ENCODE measurements at regions not wholly inside any gene's neighbourhood (a gene's known extent, or its start where the extent isn't known, plus 50 kb on each side); places are given as distances from the start of the nearest gene placed in this dataset.
"Not testable (repeated sequence)": the region's sequence is repeated elsewhere in the genome, so short reads cannot be mapped to it uniquely, and the experiment has no call there.

DNA sequence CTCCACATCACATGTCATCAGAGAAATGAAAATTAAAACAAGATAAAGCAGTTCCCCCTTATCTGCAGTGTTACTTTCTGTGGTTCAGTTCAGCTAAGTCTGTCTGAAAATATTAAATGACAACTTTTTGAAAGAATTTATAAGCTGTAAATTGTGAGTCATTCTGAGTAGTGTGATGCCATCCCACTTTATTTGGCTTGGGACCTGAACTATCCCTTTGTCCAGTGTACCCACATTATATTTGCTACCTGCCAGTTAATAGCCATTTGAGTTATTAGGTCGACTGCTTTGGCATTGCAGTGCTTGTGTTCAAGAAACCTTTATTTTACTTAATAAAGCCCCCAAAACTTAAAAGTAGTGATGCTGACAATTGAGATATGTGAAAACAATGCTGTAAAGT lies 804.2 kb downstream of the ANKRD7 start:
- TF ChIP-seq, protein P1, sequence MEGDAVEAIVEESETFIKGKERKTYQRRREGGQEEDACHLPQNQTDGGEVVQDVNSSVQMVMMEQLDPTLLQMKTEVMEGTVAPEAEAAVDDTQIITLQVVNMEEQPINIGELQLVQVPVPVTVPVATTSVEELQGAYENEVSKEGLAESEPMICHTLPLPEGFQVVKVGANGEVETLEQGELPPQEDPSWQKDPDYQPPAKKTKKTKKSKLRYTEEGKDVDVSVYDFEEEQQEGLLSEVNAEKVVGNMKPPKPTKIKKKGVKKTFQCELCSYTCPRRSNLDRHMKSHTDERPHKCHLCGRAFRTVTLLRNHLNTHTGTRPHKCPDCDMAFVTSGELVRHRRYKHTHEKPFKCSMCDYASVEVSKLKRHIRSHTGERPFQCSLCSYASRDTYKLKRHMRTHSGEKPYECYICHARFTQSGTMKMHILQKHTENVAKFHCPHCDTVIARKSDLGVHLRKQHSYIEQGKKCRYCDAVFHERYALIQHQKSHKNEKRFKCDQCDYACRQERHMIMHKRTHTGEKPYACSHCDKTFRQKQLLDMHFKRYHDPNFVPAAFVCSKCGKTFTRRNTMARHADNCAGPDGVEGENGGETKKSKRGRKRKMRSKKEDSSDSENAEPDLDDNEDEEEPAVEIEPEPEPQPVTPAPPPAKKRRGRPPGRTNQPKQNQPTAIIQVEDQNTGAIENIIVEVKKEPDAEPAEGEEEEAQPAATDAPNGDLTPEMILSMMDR (conservative IDR thresholded peaks at IDR 0.05; ENCODE audit: control insufficient read depth, insufficient read depth, low read depth, low read length): no peak
- DNase-seq (ENCODE audit: low read depth): no peak
- no peak overlapping the region for H3K4me3 ChIP-seq (ENCODE audit: control insufficient read depth, low read depth, low read length)

- DNase-seq (ENCODE audit: low read depth); H3K4me3 ChIP-seq (ENCODE audit: control insufficient read depth, low read depth, low read length): not testable (repeated sequence)
Observed at GRCh38 chr7:119032136-119032535, 807.6 kb downstream of the ANKRD7 start.

- TF ChIP-seq, protein P1 (conservative IDR thresholded peaks at IDR 0.05; ENCODE audit: control insufficient read depth, insufficient read depth, low read depth, low read length): no peak
- H3K4me3 ChIP-seq (ENCODE audit: control insufficient read depth, low read depth, low read length): no peak overlapping the region
Observed at GRCh38 chr7:119033641-119034040, 809.1 kb downstream of the ANKRD7 start.

DNA sequence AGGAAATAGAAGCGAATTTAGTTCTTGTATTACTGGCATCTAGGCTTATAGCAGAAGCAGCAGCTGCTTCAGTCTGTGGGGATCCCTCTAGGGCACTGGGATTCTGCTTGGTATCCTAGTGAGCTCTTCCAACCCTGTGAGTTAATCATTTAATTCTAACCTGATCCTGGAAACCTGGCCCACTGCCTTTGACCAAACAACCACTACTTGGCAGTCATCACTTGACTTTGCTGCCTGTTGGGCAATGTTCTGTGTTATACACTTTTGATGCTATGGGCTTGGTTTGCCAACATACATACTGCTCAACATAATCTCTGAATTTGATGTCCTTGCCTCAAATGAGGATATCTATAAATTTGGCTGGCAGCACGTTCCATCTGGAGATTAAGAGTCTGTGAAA lies 813.4 kb downstream of the ANKRD7 start:
- TF ChIP-seq, protein P1 (conservative IDR thresholded peaks at IDR 0.05; ENCODE audit: control insufficient read depth, insufficient read depth, low read depth, low read length): no peak
- DNase-seq (ENCODE audit: low read depth): no peak
- no peak overlapping the region for H3K4me3 ChIP-seq (ENCODE audit: control insufficient read depth, low read depth, low read length)

More at GRCh38 chr7:119033641-119034040, 809.1 kb downstream of the ANKRD7 start:
- no peak for DNase-seq (ENCODE audit: low read depth)

- TF ChIP-seq, protein P1 (conservative IDR thresholded peaks at IDR 0.05; ENCODE audit: control insufficient read depth, insufficient read depth, low read depth, low read length): no peak
- no peak overlapping the region for H3K4me3 ChIP-seq (ENCODE audit: control insufficient read depth, low read depth, low read length)
- no peak for DNase-seq (ENCODE audit: low read depth)
Observed at GRCh38 chr7:119046068-119046467, 821.6 kb downstream of the ANKRD7 start.

DNA sequence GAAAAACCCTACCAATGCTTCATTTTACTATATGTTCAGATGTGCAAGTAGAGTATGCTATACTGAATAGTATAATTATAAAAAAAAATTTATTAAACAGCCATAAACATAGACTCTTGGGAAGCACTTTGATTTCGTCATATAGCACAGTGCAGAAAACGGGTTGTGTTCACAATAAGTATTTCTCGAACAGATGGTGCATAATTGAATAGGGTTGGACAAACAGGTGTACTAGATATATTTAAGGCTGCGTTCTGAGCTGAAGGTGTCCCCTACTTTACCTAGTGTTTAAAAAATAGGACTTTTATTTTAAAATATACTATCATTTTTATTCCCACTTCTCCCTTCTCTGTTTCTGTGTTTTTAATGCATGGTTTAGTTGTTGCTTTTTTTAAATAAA lies 841.5 kb downstream of the ANKRD7 start:
- TF ChIP-seq, protein P1 (conservative IDR thresholded peaks at IDR 0.05; ENCODE audit: control insufficient read depth, insufficient read depth, low read depth, low read length): no peak
- DNase-seq (ENCODE audit: low read depth): no peak
- no peak overlapping the region for H3K4me3 ChIP-seq (ENCODE audit: control insufficient read depth, low read depth, low read length)

DNA sequence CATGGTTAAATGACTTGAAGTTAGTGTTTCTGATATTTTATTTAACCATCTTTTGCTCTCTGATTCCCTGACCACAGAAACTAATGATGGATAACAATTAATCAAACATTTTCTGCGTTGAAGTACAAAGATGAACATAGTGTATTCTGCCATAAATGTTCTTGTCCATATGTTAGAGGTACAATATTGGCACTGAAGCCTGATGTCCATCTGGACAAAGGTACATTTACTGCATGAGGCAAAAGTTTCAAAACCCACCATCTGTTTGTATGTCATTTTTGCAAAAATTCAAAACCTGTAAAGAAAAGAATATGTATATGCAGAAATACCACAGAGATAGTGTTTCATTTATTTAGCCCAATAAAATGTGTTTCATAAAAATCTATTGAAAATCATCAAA lies 861.5 kb downstream of the ANKRD7 start:
- TF ChIP-seq, protein P1 (conservative IDR thresholded peaks at IDR 0.05; ENCODE audit: control insufficient read depth, insufficient read depth, low read depth, low read length): no peak
- DNase-seq (ENCODE audit: low read depth): no peak
- no peak overlapping the region for H3K4me3 ChIP-seq (ENCODE audit: control insufficient read depth, low read depth, low read length)

Measured in fibroblast of mammary gland (primary cell).